ENCODE measurements at regions not wholly inside any gene's neighbourhood (a gene's known extent, or its start where the extent isn't known, plus 50 kb on each side); places are given as distances from the start of the nearest gene placed in this dataset.

GRCh38 chr7:19988860-19989259, 215.4 kb upstream of the TMEM196 start:
- H3K9ac ChIP-seq (ENCODE audit: low read length in 2 of 2) = no peak overlapping the region
- no peaks in the 10 kb centered on the region for H3K4me1 ChIP-seq (ENCODE audit: control insufficient read depth, insufficient read depth, low read length)
- H3K9me3 ChIP-seq (ENCODE audit: control insufficient read depth in 2 of 2, low read length in 2 of 2) = no peaks in the 10 kb centered on the region
- no peak overlapping the region for H3K27ac ChIP-seq (ENCODE audit: low read length)
- no peaks in the 10 kb centered on the region for H3K27me3 ChIP-seq (ENCODE audit: control insufficient read depth in 1 of 2, insufficient read depth in 2 of 2, low read length in 2 of 2)
- no peak overlapping the region for H3K4me3 ChIP-seq (ENCODE audit: low read length in 2 of 2)
- no peaks in the 10 kb centered on the region for H3K36me3 ChIP-seq (ENCODE audit: control insufficient read depth in 2 of 2, insufficient read depth in 2 of 2, low read length in 2 of 2)

GRCh38 chr7:19984231-19984632, 210.8 kb upstream of the TMEM196 start:
- H3K4me1 ChIP-seq (ENCODE audit: control insufficient read depth, insufficient read depth, low read length) = no peaks in the 10 kb centered on the region
- H3K27me3 ChIP-seq (ENCODE audit: control insufficient read depth in 1 of 2, insufficient read depth in 2 of 2, low read length in 2 of 2) = no peaks in the 10 kb centered on the region
- H3K36me3 ChIP-seq (ENCODE audit: control insufficient read depth in 2 of 2, insufficient read depth in 2 of 2, low read length in 2 of 2) = no peaks in the 10 kb centered on the region
- H3K4me3 ChIP-seq (ENCODE audit: low read length in 2 of 2) = no peak overlapping the region
- no peak overlapping the region for H3K9ac ChIP-seq (ENCODE audit: low read length in 2 of 2)
- H3K9me3 ChIP-seq (ENCODE audit: control insufficient read depth in 2 of 2, low read length in 2 of 2) = no peaks in the 10 kb centered on the region
- no peak overlapping the region for H3K27ac ChIP-seq (ENCODE audit: low read length)

GRCh38 chr7:19982841-19983835, 209.7 kb upstream of the TMEM196 start:
- no peaks in the 10 kb centered on the region for H3K9me3 ChIP-seq (ENCODE audit: control insufficient read depth in 2 of 2, low read length in 2 of 2)
- no peak overlapping the region for H3K27ac ChIP-seq (ENCODE audit: low read length)
- no peaks in the 10 kb centered on the region for H3K4me1 ChIP-seq (ENCODE audit: control insufficient read depth, insufficient read depth, low read length)
- no peak overlapping the region for H3K9ac ChIP-seq (ENCODE audit: low read length in 2 of 2)
- H3K4me3 ChIP-seq (ENCODE audit: low read length in 2 of 2) = no peak overlapping the region
- no peaks in the 10 kb centered on the region for H3K36me3 ChIP-seq (ENCODE audit: control insufficient read depth in 2 of 2, insufficient read depth in 2 of 2, low read length in 2 of 2)
- H3K27me3 ChIP-seq (ENCODE audit: control insufficient read depth in 1 of 2, insufficient read depth in 2 of 2, low read length in 2 of 2) = no peaks in the 10 kb centered on the region

- Histone ChIP-seq H3K4me3 (ENCODE audit: low read length in 2 of 2) (no peak overlapping the region), H3K9ac (ENCODE audit: low read length in 2 of 2) (no peak overlapping the region), H3K4me1 (ENCODE audit: control insufficient read depth, insufficient read depth, low read length) (no peaks in the 10 kb centered on the region), H3K36me3 (ENCODE audit: control insufficient read depth in 2 of 2, insufficient read depth in 2 of 2, low read length in 2 of 2) (no peaks in the 10 kb centered on the region), H3K27ac (ENCODE audit: low read length) (no peak overlapping the region), H3K9me3 (ENCODE audit: control insufficient read depth in 2 of 2, low read length in 2 of 2) (no peaks in the 10 kb centered on the region), H3K27me3 (ENCODE audit: control insufficient read depth in 1 of 2, insufficient read depth in 2 of 2, low read length in 2 of 2) (no peaks in the 10 kb centered on the region)
Measured at GRCh38 chr7:19973581-19973980, 200.2 kb upstream of the TMEM196 start.

GRCh38 chr7:19972876-19973275, 199.5 kb upstream of the TMEM196 start:
- Histone ChIP-seq H3K9me3 (ENCODE audit: control insufficient read depth in 2 of 2, low read length in 2 of 2) (no peaks in the 10 kb centered on the region), H3K36me3 (ENCODE audit: control insufficient read depth in 2 of 2, insufficient read depth in 2 of 2, low read length in 2 of 2) (no peaks in the 10 kb centered on the region), H3K27ac (ENCODE audit: low read length) (no peak overlapping the region), H3K27me3 (ENCODE audit: control insufficient read depth in 1 of 2, insufficient read depth in 2 of 2, low read length in 2 of 2) (no peaks in the 10 kb centered on the region), H3K4me3 (ENCODE audit: low read length in 2 of 2) (no peak overlapping the region), H3K9ac (ENCODE audit: low read length in 2 of 2) (no peak overlapping the region), H3K4me1 (ENCODE audit: control insufficient read depth, insufficient read depth, low read length) (no peaks in the 10 kb centered on the region)

GRCh38 chr7:19971956-19972355, 198.5 kb upstream of the TMEM196 start:
- no peaks in the 10 kb centered on the region for H3K4me1 ChIP-seq (ENCODE audit: control insufficient read depth, insufficient read depth, low read length)
- H3K36me3 ChIP-seq (ENCODE audit: control insufficient read depth in 2 of 2, insufficient read depth in 2 of 2, low read length in 2 of 2) = no peaks in the 10 kb centered on the region
- no peak overlapping the region for H3K9ac ChIP-seq (ENCODE audit: low read length in 2 of 2)
- H3K27me3 ChIP-seq (ENCODE audit: control insufficient read depth in 1 of 2, insufficient read depth in 2 of 2, low read length in 2 of 2) = no peaks in the 10 kb centered on the region
- H3K27ac ChIP-seq (ENCODE audit: low read length) = no peak overlapping the region
- no peak overlapping the region for H3K4me3 ChIP-seq (ENCODE audit: low read length in 2 of 2)
- H3K9me3 ChIP-seq (ENCODE audit: control insufficient read depth in 2 of 2, low read length in 2 of 2) = no peaks in the 10 kb centered on the region

- H3K9ac ChIP-seq (ENCODE audit: low read length in 2 of 2) = no peak overlapping the region
- H3K9me3 ChIP-seq (ENCODE audit: control insufficient read depth in 2 of 2, low read length in 2 of 2) = no peaks in the 10 kb centered on the region
- H3K36me3 ChIP-seq (ENCODE audit: control insufficient read depth in 2 of 2, insufficient read depth in 2 of 2, low read length in 2 of 2) = no peaks in the 10 kb centered on the region
- H3K27me3 ChIP-seq (ENCODE audit: control insufficient read depth in 1 of 2, insufficient read depth in 2 of 2, low read length in 2 of 2) = no peaks in the 10 kb centered on the region
- no peak overlapping the region for H3K27ac ChIP-seq (ENCODE audit: low read length)
- no peak overlapping the region for H3K4me3 ChIP-seq (ENCODE audit: low read length in 2 of 2)
- no peaks in the 10 kb centered on the region for H3K4me1 ChIP-seq (ENCODE audit: control insufficient read depth, insufficient read depth, low read length)
Measured at GRCh38 chr7:19970514-19970913, 197.1 kb upstream of the TMEM196 start.

GRCh38 chr7:19969859-19970493, 196.6 kb upstream of the TMEM196 start:
- Histone ChIP-seq H3K27ac (ENCODE audit: low read length) (no peak overlapping the region), H3K36me3 (ENCODE audit: control insufficient read depth in 2 of 2, insufficient read depth in 2 of 2, low read length in 2 of 2) (no peaks in the 10 kb centered on the region)

GRCh38 chr7:19964246-19964645, 190.8 kb upstream of the TMEM196 start:
- H3K4me1 ChIP-seq (ENCODE audit: control insufficient read depth, insufficient read depth, low read length) = no peaks in the 10 kb centered on the region
- no peaks in the 10 kb centered on the region for H3K36me3 ChIP-seq (ENCODE audit: control insufficient read depth in 2 of 2, insufficient read depth in 2 of 2, low read length in 2 of 2)
- H3K27ac ChIP-seq (ENCODE audit: low read length) = no peak overlapping the region
- H3K4me3 ChIP-seq (ENCODE audit: low read length in 2 of 2) = no peak overlapping the region
- no peak overlapping the region for H3K9ac ChIP-seq (ENCODE audit: low read length in 2 of 2)
- H3K27me3 ChIP-seq (ENCODE audit: control insufficient read depth in 1 of 2, insufficient read depth in 2 of 2, low read length in 2 of 2) = no peaks in the 10 kb centered on the region
- H3K9me3 ChIP-seq (ENCODE audit: control insufficient read depth in 2 of 2, low read length in 2 of 2) = no peaks in the 10 kb centered on the region

More at GRCh38 chr7:19969859-19970493, 196.6 kb upstream of the TMEM196 start:
- H3K4me1 ChIP-seq (ENCODE audit: control insufficient read depth, insufficient read depth, low read length) = no peaks in the 10 kb centered on the region
- H3K9ac ChIP-seq (ENCODE audit: low read length in 2 of 2) = no peak overlapping the region
- no peaks in the 10 kb centered on the region for H3K27me3 ChIP-seq (ENCODE audit: control insufficient read depth in 1 of 2, insufficient read depth in 2 of 2, low read length in 2 of 2)
- H3K4me3 ChIP-seq (ENCODE audit: low read length in 2 of 2) = no peak overlapping the region
- no peaks in the 10 kb centered on the region for H3K9me3 ChIP-seq (ENCODE audit: control insufficient read depth in 2 of 2, low read length in 2 of 2)

GRCh38 chr7:19963695-19964094, 190.3 kb upstream of the TMEM196 start:
- H3K4me1 ChIP-seq (ENCODE audit: control insufficient read depth, insufficient read depth, low read length) = no peaks in the 10 kb centered on the region
- peak overlapping the region in 1 of 2 donors; percentile 8 for H3K4me3 ChIP-seq (ENCODE audit: low read length in 2 of 2)
- no peaks in the 10 kb centered on the region for H3K27me3 ChIP-seq (ENCODE audit: control insufficient read depth in 1 of 2, insufficient read depth in 2 of 2, low read length in 2 of 2)
- no peak overlapping the region for H3K27ac ChIP-seq (ENCODE audit: low read length)
- H3K9me3 ChIP-seq (ENCODE audit: control insufficient read depth in 2 of 2, low read length in 2 of 2) = no peaks in the 10 kb centered on the region
- no peak overlapping the region for H3K9ac ChIP-seq (ENCODE audit: low read length in 2 of 2)
- H3K36me3 ChIP-seq (ENCODE audit: control insufficient read depth in 2 of 2, insufficient read depth in 2 of 2, low read length in 2 of 2) = no peaks in the 10 kb centered on the region
